ENCODE measurements at regions not wholly inside any gene's neighbourhood (a gene's known extent, or its start where the extent isn't known, plus 50 kb on each side); places are given as distances from the start of the nearest gene placed in this dataset.

DNA sequence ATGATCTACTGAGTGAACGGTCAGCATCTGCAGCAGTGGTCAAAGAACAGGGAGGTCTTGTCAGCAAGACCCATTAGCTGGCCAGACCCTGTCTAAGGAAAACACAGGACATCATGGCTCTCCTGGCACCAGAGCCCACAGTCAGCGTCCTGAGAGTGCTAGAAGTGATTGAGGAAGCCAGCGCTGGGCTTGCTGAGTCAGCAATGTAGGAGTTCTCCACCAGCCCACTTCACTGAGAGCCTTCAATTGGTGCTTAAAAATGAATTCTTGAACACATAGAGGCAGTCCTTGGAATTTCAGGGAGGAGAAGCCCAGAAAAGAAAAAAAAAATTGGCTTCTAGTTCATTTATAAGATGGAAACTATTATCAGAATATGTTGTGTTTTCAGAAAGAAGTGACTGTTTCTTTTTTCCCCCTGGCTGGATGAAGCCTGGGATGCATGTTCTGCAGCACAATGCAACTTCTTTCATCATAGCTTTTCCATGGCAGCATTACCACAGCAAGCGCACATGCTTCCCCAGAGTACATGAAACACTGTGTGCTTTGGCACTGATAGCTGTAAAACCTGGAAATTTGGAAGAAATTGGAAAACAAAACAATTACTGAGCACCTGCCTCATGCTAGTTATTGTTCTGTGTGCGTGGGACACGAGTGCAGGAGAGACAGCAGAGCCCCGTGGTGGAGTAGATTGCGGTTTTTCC, 899.9 kb downstream of the C6orf118 start:
- Histone ChIP-seq H3K36me3 (ENCODE audit: control insufficient read depth, insufficient read depth, low read length) (no peaks in the 10 kb centered on the region), H3K4me1 (ENCODE audit: control insufficient read depth, insufficient read depth, low read length, poor library complexity, severe bottlenecking) (no peaks in the 10 kb centered on the region), H3K4me3 (ENCODE audit: extremely low read depth, insufficient read depth, low read length, poor library complexity, severe bottlenecking) (no peak overlapping the region), H3K9me3 (ENCODE audit: control insufficient read depth, low read length) (no peaks in the 10 kb centered on the region), H3K27ac (ENCODE audit: low read depth, low read length, severe bottlenecking) (no peak overlapping the region)
- 96% methylated on average over 6 to 8 of the region's 8 CpGs for WGBS, 2 experiments (ENCODE audit: insufficient coverage in 2 of 2)

DNA sequence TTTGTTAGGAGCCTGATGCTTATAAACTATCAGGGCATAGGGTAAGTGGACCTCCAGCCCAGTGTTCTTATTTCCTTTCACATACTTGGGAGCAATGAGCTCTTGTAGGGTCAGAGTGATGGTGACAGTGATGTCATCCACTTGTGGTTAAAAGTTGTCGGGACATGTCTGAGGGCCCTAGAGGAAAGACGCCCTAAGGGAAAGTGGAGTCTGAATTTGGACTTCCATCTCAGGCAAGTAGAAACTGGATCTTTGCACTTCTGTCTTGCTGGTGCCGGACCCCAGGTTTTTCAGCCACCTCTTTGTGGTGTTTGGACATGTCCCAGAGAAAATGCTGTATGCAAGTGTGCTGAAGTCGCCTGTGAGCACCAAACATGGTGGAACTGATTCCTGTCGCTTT, 900.5 kb downstream of the C6orf118 start:
- Histone ChIP-seq H3K9me3 (ENCODE audit: control insufficient read depth, low read length) (no peaks in the 10 kb centered on the region), H3K4me3 (ENCODE audit: extremely low read depth, insufficient read depth, low read length, poor library complexity, severe bottlenecking) (no peak overlapping the region), H3K4me1 (ENCODE audit: control insufficient read depth, insufficient read depth, low read length, poor library complexity, severe bottlenecking) (no peaks in the 10 kb centered on the region), H3K27ac (ENCODE audit: low read depth, low read length, severe bottlenecking) (no peak overlapping the region), H3K36me3 (ENCODE audit: control insufficient read depth, insufficient read depth, low read length) (no peaks in the 10 kb centered on the region)
- 89 to 92% methylated on average over 5 of the region's 5 CpGs for WGBS, 2 experiments (ENCODE audit: insufficient coverage in 2 of 2)

DNA sequence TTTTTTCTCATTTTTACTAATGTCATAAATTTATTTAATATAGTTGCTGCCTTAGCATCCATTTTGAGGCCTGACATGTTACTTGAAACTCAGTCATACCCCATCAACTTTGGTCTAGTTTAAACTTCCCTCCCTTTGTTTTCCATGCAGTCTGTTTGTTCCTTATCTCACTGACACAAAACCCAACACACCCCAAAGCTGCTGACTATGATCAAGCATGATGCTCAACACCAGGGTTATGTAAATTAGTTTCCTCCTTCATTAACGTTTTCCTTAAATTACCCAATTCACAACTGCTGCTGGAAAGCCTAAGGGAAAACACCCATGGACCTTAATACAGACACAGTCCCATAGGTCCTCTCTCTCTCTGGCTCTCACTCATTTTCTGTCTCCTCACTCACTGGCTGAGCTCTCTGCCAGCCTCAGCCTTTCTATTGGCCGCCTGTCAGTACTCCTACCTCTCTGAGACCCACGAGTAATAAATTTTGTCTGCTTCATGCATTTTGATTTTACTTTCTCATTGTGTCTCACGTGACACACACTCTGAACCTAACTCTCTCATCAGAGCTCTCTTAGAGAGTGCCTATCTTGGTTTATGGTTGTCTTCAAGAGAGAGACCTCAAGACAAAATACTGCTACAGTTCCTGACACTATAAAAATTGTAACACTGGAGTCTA, 904.5 kb downstream of the C6orf118 start:
- no peaks in the 10 kb centered on the region for H3K9me3 ChIP-seq (ENCODE audit: control insufficient read depth, low read length)
- WGBS, 2 experiments (ENCODE audit: insufficient coverage in 2 of 2) = 78 to 87% methylated on average over 2 to 3 of the region's 4 CpGs

DNA sequence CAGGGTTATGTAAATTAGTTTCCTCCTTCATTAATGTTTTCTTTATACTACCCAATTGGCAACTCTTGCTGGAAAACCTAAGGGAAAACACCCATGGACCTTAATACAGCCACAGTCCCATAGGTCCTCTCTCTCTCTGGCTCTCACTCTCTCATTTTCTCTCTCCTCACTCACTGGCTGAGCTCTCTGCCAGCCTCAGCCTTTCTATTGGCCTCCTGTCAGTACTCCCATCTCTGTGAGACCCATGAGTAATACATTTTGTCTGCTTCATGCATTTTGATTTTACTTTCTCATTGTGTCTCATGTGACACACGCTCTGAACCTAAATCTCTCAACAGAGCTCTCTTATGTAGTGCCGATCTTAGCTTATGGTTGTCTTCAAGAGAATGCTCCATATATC, 907.5 kb downstream of the C6orf118 start:
- H3K9me3 ChIP-seq (ENCODE audit: control insufficient read depth, low read length) = no peaks in the 10 kb centered on the region
- WGBS, 2 experiments (ENCODE audit: insufficient coverage in 2 of 2) = 100% methylated on average over 1 to 2 of the region's 2 CpGs

More for the DNA sequence above, 904.5 kb downstream of the C6orf118 start:
- Histone ChIP-seq H3K36me3 (ENCODE audit: control insufficient read depth, insufficient read depth, low read length) (no peaks in the 10 kb centered on the region), H3K4me1 (ENCODE audit: control insufficient read depth, insufficient read depth, low read length, poor library complexity, severe bottlenecking) (no peaks in the 10 kb centered on the region), H3K27ac (ENCODE audit: low read depth, low read length, severe bottlenecking) (no peak overlapping the region), H3K4me3 (ENCODE audit: extremely low read depth, insufficient read depth, low read length, poor library complexity, severe bottlenecking) (no peak overlapping the region)

DNA sequence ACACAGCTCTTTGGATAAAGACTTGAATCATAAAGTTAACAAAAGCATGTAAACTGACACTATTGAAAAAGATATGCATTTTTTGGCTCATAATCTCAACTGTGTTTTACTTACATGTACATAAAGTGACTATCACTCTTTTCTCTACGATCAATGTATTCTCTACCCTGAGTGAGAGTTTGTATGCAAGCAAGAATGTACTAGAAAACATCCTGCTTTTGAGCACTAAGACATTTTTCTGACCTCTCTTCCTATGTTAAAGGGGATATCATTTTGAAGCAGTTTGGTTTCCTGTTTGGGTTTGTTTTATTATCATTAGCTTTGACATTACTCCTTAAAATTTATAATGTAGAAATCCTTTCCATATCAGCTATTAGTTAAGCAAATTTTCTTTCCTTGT, 910.8 kb downstream of the C6orf118 start:
- no CpG with 5 or more reads among the region's 1 CpG for WGBS, 2 experiments (ENCODE audit: insufficient coverage in 2 of 2)
- no peaks in the 10 kb centered on the region for H3K4me1 ChIP-seq (ENCODE audit: control insufficient read depth, insufficient read depth, low read length, poor library complexity, severe bottlenecking)
- no peaks in the 10 kb centered on the region for H3K36me3 ChIP-seq (ENCODE audit: control insufficient read depth, insufficient read depth, low read length)
- H3K9me3 ChIP-seq (ENCODE audit: control insufficient read depth, low read length) = no peaks in the 10 kb centered on the region
- no peak overlapping the region for H3K4me3 ChIP-seq (ENCODE audit: extremely low read depth, insufficient read depth, low read length, poor library complexity, severe bottlenecking)
- H3K27ac ChIP-seq (ENCODE audit: low read depth, low read length, severe bottlenecking) = no peak overlapping the region

More for the DNA sequence above, 907.5 kb downstream of the C6orf118 start:
- H3K27ac ChIP-seq (ENCODE audit: low read depth, low read length, severe bottlenecking) = no peak overlapping the region
- H3K36me3 ChIP-seq (ENCODE audit: control insufficient read depth, insufficient read depth, low read length) = no peaks in the 10 kb centered on the region
- no peak overlapping the region for H3K4me3 ChIP-seq (ENCODE audit: extremely low read depth, insufficient read depth, low read length, poor library complexity, severe bottlenecking)
- no peaks in the 10 kb centered on the region for H3K4me1 ChIP-seq (ENCODE audit: control insufficient read depth, insufficient read depth, low read length, poor library complexity, severe bottlenecking)

DNA sequence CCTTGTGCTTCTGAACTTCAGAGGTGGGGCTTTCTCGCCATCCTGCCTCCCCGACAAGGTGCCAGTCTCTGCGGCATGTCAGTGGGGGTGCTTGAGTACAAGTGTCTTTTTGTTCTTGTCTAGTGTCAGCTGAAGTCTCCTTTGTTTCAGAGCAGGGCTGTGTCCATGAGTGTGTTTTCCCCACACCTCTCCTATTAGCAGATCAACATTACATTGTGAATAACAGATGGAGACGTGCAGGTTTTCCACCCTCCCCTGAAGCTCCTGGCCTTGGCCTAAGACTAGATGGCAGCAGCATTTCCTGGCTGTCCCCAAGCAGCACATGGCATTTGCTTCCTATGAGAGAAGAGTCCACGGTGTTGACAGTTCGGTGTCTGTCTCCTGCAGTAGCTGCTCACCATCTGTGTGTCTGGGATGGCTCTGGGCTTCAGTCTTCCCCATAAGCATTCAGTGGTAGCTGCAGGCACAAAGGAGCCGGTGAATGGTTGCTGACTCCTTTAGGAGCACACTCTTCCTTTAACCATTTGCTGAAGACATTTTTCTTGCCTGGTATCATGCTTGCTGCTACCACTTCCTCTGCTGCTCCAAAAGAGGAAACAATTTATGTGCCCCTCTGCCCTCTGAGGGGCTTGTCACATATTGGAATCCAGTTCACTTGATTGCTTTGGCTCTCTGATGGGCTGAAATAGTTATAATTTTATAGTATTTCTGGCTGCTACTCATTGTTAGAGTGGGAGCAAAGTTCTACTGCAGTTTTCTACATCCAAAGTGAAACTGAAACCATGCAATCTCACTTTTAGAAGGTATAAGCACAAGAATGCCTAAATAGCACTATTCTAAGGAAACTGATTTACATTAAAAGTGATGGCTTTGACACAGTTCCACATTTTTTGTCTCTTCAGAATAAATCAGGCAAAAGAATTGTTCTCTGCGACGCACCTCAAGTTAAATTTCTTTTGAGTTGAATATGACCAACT, 913.0 kb downstream of the C6orf118 start:
- Histone ChIP-seq H3K4me1 (ENCODE audit: control insufficient read depth, insufficient read depth, low read length, poor library complexity, severe bottlenecking) (no peaks in the 10 kb centered on the region), H3K4me3 (ENCODE audit: extremely low read depth, insufficient read depth, low read length, poor library complexity, severe bottlenecking) (no peak overlapping the region), H3K27ac (ENCODE audit: low read depth, low read length, severe bottlenecking) (peak overlapping the region; percentile 43), H3K36me3 (ENCODE audit: control insufficient read depth, insufficient read depth, low read length) (no peaks in the 10 kb centered on the region), H3K9me3 (ENCODE audit: control insufficient read depth, low read length) (no peaks in the 10 kb centered on the region)
- 80 to 86% methylated on average over 2 to 5 of the region's 9 CpGs for WGBS, 2 experiments (ENCODE audit: insufficient coverage in 2 of 2)

DNA sequence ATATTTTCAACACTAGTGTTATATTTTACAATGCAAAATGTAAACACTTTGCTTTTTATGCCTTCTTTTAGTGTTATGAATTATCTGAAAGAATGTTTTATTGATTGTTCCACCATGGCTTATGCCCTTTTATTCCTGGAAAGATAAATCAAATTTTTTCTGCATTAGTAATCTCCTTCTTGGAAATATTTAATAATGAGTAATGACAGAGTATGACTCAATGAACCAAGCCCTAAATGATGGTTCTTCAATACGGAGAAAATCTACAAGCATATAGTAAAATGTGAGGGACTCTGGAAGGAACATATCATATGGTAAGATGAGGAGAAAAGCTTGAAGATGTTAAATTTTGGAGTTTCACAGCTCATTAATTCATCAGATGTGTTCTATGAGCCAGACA, 929.6 kb downstream of the C6orf118 start:
- H3K4me3 ChIP-seq (ENCODE audit: extremely low read depth, insufficient read depth, low read length, poor library complexity, severe bottlenecking) = no peak overlapping the region
- H3K4me1 ChIP-seq (ENCODE audit: control insufficient read depth, insufficient read depth, low read length, poor library complexity, severe bottlenecking) = peaks cover 6% of the 10 kb centered on the region
- no peaks in the 10 kb centered on the region for H3K9me3 ChIP-seq (ENCODE audit: control insufficient read depth, low read length)
- H3K27ac ChIP-seq (ENCODE audit: low read depth, low read length, severe bottlenecking) = no peak overlapping the region
- WGBS, 2 experiments (ENCODE audit: insufficient coverage in 2 of 2) = 100% methylated on average over 1 of the region's 1 CpG; no CpG with 5 or more reads in 1 of the 2 experiments
- H3K36me3 ChIP-seq (ENCODE audit: control insufficient read depth, insufficient read depth, low read length) = no peaks in the 10 kb centered on the region

DNA sequence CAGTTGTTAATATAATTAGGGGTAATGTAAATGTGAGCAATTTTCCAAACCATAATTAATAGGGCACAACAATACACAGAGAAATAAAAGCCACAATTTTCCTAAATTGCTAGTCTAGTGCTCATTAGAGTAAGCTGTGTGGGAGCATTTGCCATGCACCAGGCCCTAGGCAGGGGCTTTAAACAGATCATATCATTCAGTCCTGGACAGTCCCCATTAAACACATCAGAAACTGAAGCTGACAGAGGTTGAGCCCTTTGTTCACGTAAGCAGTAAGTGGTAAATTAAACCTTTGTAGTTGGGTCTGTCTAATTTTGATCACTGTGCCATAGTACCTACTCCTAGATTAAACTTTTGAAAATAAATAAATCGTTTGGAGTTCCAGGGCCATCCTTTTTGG, 931.1 kb downstream of the C6orf118 start:
- H3K27ac ChIP-seq (ENCODE audit: low read depth, low read length, severe bottlenecking) = peak overlapping the region; percentile 32

DNA sequence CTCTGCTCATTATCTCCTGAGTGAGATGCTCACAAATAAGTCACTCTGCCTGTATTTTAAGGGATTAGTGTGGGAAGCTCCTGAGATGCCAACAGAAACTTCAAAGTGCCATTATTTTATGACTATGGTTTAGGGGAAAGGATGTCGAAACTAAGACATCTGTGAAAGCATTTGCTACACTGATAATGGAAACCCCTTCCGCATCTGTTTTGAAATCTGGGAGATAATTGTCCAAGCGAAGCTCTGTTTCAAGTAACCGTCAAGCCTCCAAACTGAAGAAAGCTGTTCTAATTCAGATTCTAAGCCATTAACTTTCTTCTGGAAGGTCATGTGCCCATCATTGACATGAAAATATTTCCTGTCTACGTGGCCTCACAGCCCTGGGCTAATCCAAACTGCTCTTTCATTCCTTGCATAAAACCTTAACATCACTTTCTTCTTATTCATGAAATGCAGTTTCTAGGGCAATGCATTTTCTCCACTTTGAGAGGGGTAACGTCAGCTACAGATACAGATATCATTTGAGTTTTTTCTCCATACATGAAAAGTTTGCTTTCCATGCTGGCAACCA, 932.0 kb downstream of the C6orf118 start:
- H3K9me3 ChIP-seq (ENCODE audit: control insufficient read depth, low read length) = no peaks in the 10 kb centered on the region
- peak overlapping the region; percentile 75 for H3K27ac ChIP-seq (ENCODE audit: low read depth, low read length, severe bottlenecking)
- 84 to 86% methylated on average over 5 to 6 of the region's 6 CpGs for WGBS, 2 experiments (ENCODE audit: insufficient coverage in 2 of 2)
- H3K4me1 ChIP-seq (ENCODE audit: control insufficient read depth, insufficient read depth, low read length, poor library complexity, severe bottlenecking) = peaks cover 6% of the 10 kb centered on the region
- no peaks in the 10 kb centered on the region for H3K36me3 ChIP-seq (ENCODE audit: control insufficient read depth, insufficient read depth, low read length)
- H3K4me3 ChIP-seq (ENCODE audit: extremely low read depth, insufficient read depth, low read length, poor library complexity, severe bottlenecking) = no peak overlapping the region

More for the DNA sequence above, 931.1 kb downstream of the C6orf118 start:
- Histone ChIP-seq H3K36me3 (ENCODE audit: control insufficient read depth, insufficient read depth, low read length) (no peaks in the 10 kb centered on the region), H3K9me3 (ENCODE audit: control insufficient read depth, low read length) (no peaks in the 10 kb centered on the region), H3K4me1 (ENCODE audit: control insufficient read depth, insufficient read depth, low read length, poor library complexity, severe bottlenecking) (peaks cover 6% of the 10 kb centered on the region), H3K4me3 (ENCODE audit: extremely low read depth, insufficient read depth, low read length, poor library complexity, severe bottlenecking) (no peak overlapping the region)
- WGBS, 2 experiments (ENCODE audit: insufficient coverage in 2 of 2) = 90% methylated on average over 2 of the region's 2 CpGs; no CpG with 5 or more reads in 1 of the 2 experiments

DNA sequence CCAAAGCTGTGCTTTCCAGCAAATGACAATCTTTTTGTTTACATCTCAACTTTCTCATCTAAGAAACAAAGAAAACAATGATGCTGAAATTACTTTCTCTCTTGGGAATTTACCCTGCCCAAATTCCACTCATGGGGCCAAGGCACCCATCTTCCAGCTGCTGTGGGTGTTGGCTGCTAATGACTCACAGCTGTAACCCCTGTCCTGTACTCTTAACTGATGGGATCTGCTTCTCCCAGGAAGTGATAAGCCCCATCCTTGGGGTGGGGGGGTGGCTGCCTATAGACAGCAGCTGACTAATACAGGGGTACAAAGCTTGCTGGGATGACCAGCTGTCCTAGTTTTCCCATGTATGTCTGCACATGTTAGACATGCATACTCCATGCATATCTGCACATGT, 938.6 kb downstream of the C6orf118 start:
- H3K27ac ChIP-seq (ENCODE audit: low read depth, low read length, severe bottlenecking) = no peak overlapping the region
- H3K9me3 ChIP-seq (ENCODE audit: control insufficient read depth, low read length) = no peaks in the 10 kb centered on the region
- no peaks in the 10 kb centered on the region for H3K36me3 ChIP-seq (ENCODE audit: control insufficient read depth, insufficient read depth, low read length)
- no peak overlapping the region for H3K4me3 ChIP-seq (ENCODE audit: extremely low read depth, insufficient read depth, low read length, poor library complexity, severe bottlenecking)
- H3K4me1 ChIP-seq (ENCODE audit: control insufficient read depth, insufficient read depth, low read length, poor library complexity, severe bottlenecking) = no peaks in the 10 kb centered on the region

Measured in mesodermal cell (in vitro differentiated cells).